ENCODE measurements at regions not wholly inside any gene's neighbourhood (a gene's known extent, or its start where the extent isn't known, plus 50 kb on each side); places are given as distances from the start of the nearest gene placed in this dataset.
"Not testable (repeated sequence)": the region's sequence is repeated elsewhere in the genome, so short reads cannot be mapped to it uniquely, and the experiment has no call there.

DNA sequence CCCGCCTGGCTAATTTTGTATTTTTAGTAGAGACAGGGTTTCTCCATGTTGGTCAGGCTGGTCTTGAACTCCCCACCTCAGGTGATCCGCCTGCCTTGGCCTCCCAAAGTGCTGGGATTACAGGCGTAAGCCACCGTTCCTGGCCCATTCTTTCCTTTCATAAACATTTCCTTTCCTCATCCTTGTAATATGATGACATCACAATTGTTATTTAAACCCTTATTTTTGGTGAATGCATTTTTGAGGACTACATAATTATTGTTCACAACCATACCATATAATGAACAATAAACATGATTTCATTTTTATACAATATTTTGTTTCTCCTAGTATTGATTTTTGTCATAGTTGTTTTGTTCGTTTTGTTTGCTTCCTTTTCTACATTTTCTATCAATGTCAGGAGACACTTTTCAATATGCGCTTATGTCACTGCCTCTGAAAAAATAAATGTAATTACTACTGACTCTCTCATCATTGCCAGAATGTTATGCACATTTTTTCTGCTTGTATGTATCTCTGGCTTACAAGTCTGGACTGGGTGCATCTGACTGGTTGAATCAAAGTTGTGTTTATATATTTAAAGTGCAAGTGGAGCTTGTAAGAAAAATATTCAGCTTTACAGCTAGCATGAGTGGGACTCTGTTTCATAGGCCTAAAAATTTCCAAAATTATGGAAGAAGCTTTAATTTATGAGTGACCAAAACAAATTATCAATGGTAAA is 2286.3 kb upstream of the RAG2 start:
- no peak for DNase-seq (ENCODE audit: low read depth)

GRCh38 chr11:38867338-38867737 is 2269.3 kb upstream of the RAG2 start:
- no peak for DNase-seq (ENCODE audit: low read depth)

- no peak for DNase-seq (ENCODE audit: low read depth)
Measured at GRCh38 chr11:38865922-38866321, 2267.9 kb upstream of the RAG2 start.

DNA sequence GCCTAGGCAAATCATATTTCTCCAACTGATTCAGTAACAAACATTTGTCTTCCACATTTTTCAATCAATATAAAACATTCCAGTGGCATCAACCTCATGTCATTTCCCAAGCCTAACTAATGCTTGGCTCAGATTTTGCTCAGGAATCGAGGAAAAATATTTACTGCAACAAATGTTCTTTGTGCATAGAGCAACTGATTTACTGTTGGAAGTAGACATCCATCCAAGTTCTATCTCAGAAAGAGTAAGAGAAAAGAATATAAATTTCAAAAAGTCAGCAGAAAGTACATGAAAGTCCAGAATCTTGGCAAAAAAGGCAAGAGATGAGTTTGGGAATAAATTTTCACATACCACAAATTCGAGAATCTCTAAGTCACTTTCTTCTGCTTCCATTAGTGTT is 2245.0 kb upstream of the RAG2 start:
- DNase-seq (ENCODE audit: low read depth), result no peak

DNA sequence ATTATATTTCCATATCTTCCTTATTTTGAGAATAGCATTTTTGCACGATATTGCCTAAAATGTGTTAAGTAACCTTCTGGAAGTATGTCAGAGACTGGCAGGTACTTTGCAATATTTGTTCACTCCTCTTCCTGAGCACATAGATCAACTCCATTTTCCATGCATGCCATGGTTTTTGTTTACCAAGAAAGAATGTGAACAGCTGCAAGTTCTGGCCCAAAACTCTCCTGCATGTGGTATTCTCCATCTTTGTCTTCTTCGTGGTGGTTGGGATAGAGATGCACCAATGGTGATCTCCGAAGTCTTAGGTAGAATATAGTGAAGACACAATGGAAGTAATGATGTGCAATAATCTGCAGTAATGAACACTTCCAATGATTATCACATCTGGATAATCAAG is 2241.0 kb upstream of the RAG2 start:
- DNase-seq (ENCODE audit: low read depth), result no peak

- no peak for DNase-seq (ENCODE audit: low read depth)
Measured at GRCh38 chr11:38835966-38836365, 2237.9 kb upstream of the RAG2 start.

DNA sequence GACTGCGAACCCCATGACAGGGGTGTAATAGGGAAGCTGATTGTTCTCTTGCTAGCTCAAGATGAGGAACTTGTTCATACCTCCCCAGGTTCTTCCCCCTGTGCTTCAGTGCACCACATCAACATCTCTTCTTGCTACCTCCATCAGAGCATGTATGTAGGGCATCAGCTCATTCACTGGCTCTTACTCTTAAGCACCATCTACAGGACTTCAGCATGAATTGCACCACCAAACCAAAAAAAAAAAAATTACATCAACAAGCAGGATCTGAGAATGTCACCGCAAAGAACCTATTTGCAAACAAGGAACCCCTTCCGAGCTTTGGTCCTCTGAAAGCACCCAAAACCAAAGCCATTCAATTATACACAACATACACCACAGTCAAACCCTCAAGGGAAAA is 2226.5 kb upstream of the RAG2 start:
- DNase-seq (ENCODE audit: low read depth), result no peak

GRCh38 chr11:38821786-38822185 is 2223.8 kb upstream of the RAG2 start:
- not testable (repeated sequence) for DNase-seq (ENCODE audit: low read depth)

DNA sequence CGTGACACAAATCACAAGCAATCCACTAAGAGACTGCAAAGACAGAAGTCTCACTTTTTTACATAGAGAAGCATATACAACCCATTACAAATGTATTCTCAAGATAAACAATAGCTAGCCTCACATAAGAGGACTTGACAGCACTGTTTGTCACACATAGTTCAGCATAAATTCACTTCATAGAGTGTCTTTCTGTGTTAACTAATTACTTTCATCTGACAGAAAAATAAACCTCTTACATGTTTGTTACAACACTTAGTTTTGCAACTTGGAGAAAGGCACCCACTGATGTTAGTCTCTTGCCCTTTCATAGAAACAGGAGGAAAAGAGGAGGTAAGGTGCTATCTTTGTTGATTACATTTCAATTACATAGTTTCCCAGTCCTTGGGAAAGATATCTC is 2221.9 kb upstream of the RAG2 start:
- no peak for DNase-seq (ENCODE audit: low read depth)

DNA sequence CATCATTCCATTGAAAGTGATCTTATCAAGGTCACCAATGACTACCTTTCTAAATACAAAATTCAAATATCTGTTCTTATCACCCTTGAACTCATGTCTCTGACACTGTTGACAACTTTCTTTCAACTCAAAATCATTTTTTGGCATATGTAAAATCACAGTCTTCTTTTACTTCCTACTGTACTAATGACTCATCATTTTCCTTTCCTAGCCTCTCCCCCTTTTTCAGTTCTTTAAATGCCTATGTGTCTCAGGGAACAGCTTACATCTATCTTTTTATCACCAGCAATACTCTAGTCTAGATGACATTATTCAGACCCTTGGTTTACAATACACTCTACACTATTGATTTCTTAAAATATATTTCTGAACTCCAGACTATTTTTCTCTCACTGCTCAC is 2220.7 kb upstream of the RAG2 start:
- no peak for DNase-seq (ENCODE audit: low read depth)

DNA sequence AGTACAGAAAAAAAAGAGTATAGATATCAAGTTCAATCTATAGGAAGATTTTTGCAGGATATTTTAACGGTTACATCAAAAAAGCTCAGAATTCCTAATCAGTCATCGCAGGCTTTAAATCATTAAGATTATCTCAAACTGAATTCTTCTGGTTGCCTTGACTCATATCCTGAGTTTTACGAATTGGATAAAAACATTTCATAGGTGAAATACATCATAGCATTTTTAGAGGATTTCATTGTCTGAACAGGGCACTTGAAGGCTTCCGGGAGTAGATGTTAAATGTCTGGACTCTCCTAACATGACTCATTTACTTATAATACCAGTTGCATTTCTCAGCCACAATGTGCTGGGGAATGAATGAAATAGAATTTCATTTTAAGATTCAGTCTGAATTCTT is 2216.6 kb upstream of the RAG2 start:
- DNase-seq (ENCODE audit: low read depth), result no peak

DNA sequence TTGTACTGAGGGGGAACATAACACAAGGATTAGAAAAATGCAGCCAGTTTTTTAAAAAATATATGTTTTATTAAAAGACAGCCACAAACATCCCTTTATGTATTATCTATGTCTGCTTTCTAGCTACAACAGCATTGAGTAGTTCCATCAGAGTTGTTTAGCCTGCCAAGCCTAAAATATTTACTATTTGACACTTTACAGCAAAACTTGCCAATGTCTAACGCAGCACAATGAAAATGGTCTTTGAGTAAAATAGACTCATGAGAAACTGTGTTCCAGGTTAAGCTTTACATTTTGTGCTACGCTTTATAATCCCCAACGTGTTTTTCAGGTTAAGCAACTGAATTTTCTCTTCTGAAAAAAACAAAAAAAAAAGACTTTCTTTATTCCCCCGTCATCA is 2211.5 kb upstream of the RAG2 start:
- no peak for DNase-seq (ENCODE audit: low read depth)

DNA sequence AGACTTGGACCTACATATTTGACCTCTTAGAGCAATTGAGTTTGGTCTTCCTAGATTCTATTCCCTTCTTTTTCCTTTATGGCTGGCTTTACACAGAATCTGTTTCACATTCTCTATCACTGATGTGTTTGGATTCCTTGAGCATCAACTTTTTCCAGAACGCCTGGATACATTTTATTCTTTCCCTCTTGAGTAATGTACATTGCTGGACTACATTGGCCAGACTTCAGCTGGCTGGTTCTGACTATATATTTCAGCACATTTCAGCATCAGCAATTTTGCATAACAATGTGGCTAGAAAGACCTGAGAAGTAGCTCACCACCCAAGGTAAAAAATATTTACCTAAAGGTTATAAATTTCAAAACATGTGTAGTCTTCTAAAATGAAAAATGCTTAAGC is 2198.2 kb upstream of the RAG2 start:
- no peak for DNase-seq (ENCODE audit: low read depth)

- no peak for DNase-seq (ENCODE audit: low read depth)
Measured at GRCh38 chr11:38795027-38795426, 2197.0 kb upstream of the RAG2 start.

- DNase-seq (ENCODE audit: low read depth), result peak; percentile 62
Measured at GRCh38 chr11:38791346-38791961, 2193.4 kb upstream of the RAG2 start.

DNA sequence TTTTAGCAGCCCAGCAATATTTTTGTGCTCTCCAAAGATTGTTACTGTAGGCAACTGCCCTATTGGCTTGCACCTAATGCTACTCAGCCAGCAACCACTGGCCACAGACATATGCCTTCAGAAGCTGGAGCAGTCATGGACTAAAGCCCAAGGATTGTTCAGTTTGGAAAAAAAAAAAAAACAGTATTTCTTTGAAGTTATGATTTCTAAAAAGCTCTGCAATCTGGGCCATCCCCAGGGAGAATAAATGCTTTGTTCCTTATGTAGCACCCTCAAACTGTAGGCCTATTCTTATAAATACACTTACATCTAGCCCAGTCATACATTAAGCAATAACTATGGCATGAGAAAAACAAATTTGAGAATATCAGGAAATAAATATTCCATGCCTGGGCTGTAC is 2190.5 kb upstream of the RAG2 start:
- peak; percentile 54 for DNase-seq (ENCODE audit: low read depth)

DNA sequence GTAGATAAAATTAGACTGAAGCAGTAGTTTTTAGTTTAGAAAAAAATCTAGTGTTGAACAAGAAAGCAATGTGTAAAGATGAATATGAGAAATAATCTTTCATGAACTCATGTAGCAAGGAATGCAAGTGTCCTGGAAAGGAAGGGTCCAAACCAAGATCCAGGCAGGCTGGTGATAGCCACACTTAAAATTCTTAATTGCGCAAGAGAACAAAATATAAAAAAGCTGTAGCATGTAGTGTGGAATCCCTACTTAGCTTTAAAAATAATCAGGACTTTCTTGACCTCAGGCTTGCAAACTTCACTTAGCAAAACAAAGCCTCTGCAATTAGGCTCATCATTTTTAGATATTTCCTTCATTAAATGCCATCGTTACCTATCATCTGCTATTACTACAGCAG is 2186.1 kb upstream of the RAG2 start:
- no peak for DNase-seq (ENCODE audit: low read depth)

DNA sequence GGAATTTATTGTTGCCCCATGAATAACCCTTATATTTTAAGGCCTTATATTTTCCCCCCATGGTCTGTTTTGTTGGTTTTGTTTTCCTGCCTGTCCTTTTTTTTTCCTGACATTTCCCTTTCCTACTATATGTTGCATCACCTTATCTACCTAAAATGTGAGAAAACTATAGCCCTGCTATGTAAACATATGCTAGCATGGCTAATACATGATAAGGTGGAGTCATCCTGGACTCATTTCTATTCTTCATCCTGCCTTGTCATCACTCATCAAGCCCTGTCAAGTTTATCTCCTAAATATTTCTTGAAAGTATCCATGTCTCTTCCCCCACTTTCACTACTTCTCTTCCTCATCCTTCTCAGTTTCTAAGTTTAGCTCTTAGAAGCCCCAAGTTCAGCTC is 2168.8 kb upstream of the RAG2 start:
- DNase-seq (ENCODE audit: low read depth), result no peak

DNA sequence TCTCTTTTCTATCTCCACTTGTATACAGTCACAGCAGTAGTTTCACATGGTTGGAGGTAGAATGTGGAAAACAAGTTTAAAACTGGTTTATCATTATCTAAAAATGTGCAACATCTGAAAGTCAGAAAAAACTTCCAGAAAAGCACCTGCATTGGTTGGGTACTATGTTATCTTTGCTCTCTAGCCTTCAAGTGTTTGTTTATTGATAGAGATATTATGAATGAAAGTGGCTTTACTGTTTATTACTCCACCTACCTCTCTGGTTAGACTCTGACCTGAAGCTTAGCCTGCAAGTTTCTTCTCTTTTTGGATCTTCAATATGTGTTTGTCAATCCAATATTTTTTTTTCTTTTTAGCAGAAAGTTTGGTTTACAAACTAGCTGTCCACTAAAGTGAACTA is 2161.4 kb upstream of the RAG2 start:
- no peak for DNase-seq (ENCODE audit: low read depth)

DNA sequence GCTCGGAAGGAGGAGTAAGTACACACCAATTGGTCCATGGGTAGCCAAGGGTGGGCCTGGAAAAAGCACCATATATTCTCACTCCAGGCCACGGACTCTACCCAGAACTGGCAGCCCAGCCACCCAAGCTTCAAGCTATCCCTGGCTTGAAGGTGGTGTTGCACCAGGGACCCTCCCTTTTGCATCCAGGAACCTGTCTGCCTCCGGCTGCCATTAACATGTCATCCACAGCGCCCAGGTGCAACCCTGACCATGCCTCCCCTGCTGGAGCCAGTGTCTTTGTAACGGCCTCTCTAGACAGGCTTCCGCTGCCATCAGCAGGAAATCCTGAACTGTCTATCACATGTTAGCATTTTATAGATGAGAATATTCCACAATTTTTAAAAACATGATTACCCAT is 2158.5 kb upstream of the RAG2 start:
- DNase-seq (ENCODE audit: low read depth), result no peak

GRCh38 chr11:38751421-38751820 is 2153.4 kb upstream of the RAG2 start:
- no peak for DNase-seq (ENCODE audit: low read depth)

DNA sequence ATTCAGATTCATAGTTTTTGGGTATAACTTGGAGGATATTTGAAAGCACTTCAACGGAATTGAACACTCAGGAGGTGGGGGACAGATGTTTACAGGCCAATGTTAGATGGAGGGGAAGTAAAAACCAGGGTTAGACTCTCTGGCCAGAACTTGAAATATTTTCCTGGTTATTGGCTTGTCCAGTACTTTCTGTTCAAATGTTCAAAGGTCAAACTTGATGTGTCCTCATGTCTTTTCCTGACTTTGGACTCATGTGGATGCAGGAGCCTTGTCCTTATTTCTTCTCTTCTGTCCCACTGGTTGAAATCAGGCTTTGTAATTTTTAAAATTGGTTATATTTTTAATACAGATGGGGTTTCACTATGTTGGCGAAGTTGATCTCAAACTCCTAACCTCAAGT is 2148.5 kb upstream of the RAG2 start:
- not testable (repeated sequence) for DNase-seq (ENCODE audit: low read depth)

DNA sequence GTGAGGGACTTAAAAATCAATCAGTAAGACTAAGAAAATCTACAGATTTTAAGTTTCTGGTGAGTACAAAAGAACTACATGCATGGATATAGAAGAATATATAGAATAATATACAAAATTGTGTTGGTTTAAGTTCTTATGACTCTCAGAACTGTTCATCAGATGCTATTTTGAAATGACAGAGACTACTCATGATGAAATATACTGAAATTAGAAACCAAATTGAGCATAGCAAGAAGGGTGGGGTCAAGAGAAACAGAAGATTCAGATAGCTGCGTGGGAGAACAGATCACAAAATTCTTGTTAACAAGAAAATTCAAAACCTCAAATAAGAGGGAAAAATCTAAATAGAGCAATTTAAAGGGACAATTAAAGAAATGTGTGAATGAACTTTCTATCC is 2125.3 kb upstream of the RAG2 start:
- DNase-seq (ENCODE audit: low read depth), result no peak

Measured in stromal cell of bone marrow (primary cell).